KMS-11 (cell line): ENCODE measurements at regions not wholly inside any gene's neighbourhood (a gene's known extent, or its start where the extent isn't known, plus 50 kb on each side); places are given as distances from the start of the nearest gene placed in this dataset.

Experiments used
- H2AFZ ChIP-seq: fragments of 200-600 bp; sonication (generic); 2 replicates; pipeline ENCODE4 v1.6.1; 2016; ENCODE audit warnings: antibody characterized with exemption, mixed run types, low read depth
- H3K27ac ChIP-seq: fragments of 200-600 bp; sonication (generic); 2 replicates; pipeline ENCODE4 v1.6.1; 2016; ENCODE audit warnings: mild to moderate bottlenecking, mixed run types
- H3K27me3 ChIP-seq: fragments of 200-600 bp; sonication (generic); 2 replicates; pipeline ENCODE4 v1.6.1; 2017; ENCODE audit warnings: mild to moderate bottlenecking, low read depth, mixed run types, moderate library complexity; ENCODE audit not compliant: insufficient read depth
- H3K36me3 ChIP-seq: fragments of 200-600 bp; sonication (generic); 2 replicates; pipeline ENCODE4 v1.6.1; 2017; ENCODE audit warnings: mild to moderate bottlenecking, mixed run types; ENCODE audit not compliant: insufficient read depth
- H3K4me1 ChIP-seq: fragments of 200-600 bp; sonication (generic); 2 replicates; pipeline ENCODE4 v1.6.1; 2016; ENCODE audit warnings: mild to moderate bottlenecking, low read depth, mixed run types; ENCODE audit not compliant: poor library complexity, severe bottlenecking
- H3K4me2 ChIP-seq: fragments of 200-600 bp; sonication (generic); 2 replicates; pipeline ENCODE4 v1.7.0; 2016; ENCODE audit warnings: mild to moderate bottlenecking, mixed run types
- H3K4me3 ChIP-seq: fragments of 200-600 bp; sonication (generic); IDR thresholded peaks from 2 replicates; pipeline ENCODE4 v1.6.1; 2017; ENCODE audit warnings: low read depth, low read length, mixed read lengths; ENCODE audit not compliant: insufficient read depth
- H3K79me2 ChIP-seq: fragments of 200-600 bp; sonication (generic); 2 replicates; pipeline ENCODE4 v1.6.1; 2016; ENCODE audit warnings: low read depth, mixed run types; ENCODE audit not compliant: insufficient read depth
- H3K9ac ChIP-seq: fragments of 200-600 bp; sonication (generic); 2 replicates; pipeline ENCODE4 v1.6.1; 2016; ENCODE audit warnings: mild to moderate bottlenecking, mixed run types
- H4K20me1 ChIP-seq: fragments of 200-600 bp; sonication (generic); 2 replicates; pipeline ENCODE4 v1.6.1; 2016; ENCODE audit warnings: mild to moderate bottlenecking, mixed run types; ENCODE audit not compliant: insufficient read depth
- TF ChIP-seq, protein P1 (sequence below): fragments of 200-600 bp; sonication (generic); conservative IDR thresholded peaks from 2 replicates; pipeline ENCODE4 v1.6.1; 2017; ENCODE audit warnings: low read depth, mild to moderate bottlenecking, antibody characterized with exemption, low read length, moderate library complexity, mixed read lengths

DNA sequence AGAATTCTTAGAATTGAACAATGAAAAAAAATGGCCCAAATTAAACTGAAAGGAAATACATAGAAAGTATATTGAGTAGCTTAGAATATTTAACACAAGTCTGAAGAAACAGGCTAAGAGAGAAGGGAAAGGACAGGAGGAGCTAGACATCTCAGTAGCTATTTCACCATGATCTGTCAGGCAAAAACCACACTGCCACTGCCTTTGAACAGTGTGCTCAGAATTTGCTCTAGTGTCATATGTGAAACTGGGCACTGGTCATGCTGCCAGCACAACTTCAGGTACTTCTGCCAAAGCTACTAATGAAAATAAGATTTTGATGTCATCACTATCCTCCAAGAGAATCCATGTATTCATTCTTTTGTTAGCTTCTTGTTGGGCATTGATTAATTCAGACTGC, 1280.8 kb upstream of the PCDH20 start:
- H3K9ac ChIP-seq, result no peak overlapping the region
- H3K27ac ChIP-seq, result no peak overlapping the region
- no peaks in the 10 kb centered on the region for H3K27me3 ChIP-seq
- H3K4me1 ChIP-seq, result no peaks in the 10 kb centered on the region
- H2AFZ ChIP-seq, result no peak overlapping the region
- no peak overlapping the region for H3K4me2 ChIP-seq
- H3K79me2 ChIP-seq, result no peaks in the 10 kb centered on the region
- no peaks in the 10 kb centered on the region for H4K20me1 ChIP-seq
- no peaks in the 10 kb centered on the region for H3K36me3 ChIP-seq
- TF ChIP-seq, protein P1, sequence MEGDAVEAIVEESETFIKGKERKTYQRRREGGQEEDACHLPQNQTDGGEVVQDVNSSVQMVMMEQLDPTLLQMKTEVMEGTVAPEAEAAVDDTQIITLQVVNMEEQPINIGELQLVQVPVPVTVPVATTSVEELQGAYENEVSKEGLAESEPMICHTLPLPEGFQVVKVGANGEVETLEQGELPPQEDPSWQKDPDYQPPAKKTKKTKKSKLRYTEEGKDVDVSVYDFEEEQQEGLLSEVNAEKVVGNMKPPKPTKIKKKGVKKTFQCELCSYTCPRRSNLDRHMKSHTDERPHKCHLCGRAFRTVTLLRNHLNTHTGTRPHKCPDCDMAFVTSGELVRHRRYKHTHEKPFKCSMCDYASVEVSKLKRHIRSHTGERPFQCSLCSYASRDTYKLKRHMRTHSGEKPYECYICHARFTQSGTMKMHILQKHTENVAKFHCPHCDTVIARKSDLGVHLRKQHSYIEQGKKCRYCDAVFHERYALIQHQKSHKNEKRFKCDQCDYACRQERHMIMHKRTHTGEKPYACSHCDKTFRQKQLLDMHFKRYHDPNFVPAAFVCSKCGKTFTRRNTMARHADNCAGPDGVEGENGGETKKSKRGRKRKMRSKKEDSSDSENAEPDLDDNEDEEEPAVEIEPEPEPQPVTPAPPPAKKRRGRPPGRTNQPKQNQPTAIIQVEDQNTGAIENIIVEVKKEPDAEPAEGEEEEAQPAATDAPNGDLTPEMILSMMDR, result no peak
- no peak overlapping the region for H3K4me3 ChIP-seq

DNA sequence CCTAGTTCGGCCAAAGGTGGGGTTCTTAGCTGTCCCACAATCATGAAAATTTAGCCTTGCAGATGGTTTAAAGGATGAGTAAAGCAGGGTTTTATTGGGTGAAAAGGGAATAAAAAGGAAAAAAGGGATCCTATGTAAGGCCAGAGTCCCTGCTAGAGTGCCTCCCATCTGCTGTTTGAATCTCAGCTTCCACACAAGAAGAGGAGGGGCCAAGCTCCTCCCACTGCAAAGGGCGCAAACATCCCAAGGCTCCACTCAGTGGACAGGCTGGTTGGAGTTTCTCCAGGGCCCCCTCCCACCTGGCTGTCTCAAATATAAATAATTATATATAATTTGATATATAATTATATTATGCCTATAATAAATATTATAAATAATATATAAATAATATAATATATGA, 1272.1 kb upstream of the PCDH20 start:
- H3K36me3 ChIP-seq, result no peaks in the 10 kb centered on the region
- H3K4me3 ChIP-seq, result no peak overlapping the region
- no peaks in the 10 kb centered on the region for H3K4me1 ChIP-seq
- no peak overlapping the region for H3K4me2 ChIP-seq
- H3K27ac ChIP-seq, result no peak overlapping the region
- no peaks in the 10 kb centered on the region for H4K20me1 ChIP-seq
- no peak overlapping the region for H2AFZ ChIP-seq
- H3K79me2 ChIP-seq, result no peaks in the 10 kb centered on the region
- no peaks in the 10 kb centered on the region for H3K27me3 ChIP-seq
- H3K9ac ChIP-seq, result no peak overlapping the region
- TF ChIP-seq, protein P1, result no peak

- no peaks in the 10 kb centered on the region for H3K4me1 ChIP-seq
- no peaks in the 10 kb centered on the region for H3K79me2 ChIP-seq
- no peak overlapping the region for H2AFZ ChIP-seq
- H3K27me3 ChIP-seq, result no peaks in the 10 kb centered on the region
- H3K4me3 ChIP-seq, result no peak overlapping the region
- H3K4me2 ChIP-seq, result no peak overlapping the region
- TF ChIP-seq, protein P1, result no peak
- H3K36me3 ChIP-seq, result no peaks in the 10 kb centered on the region
- no peak overlapping the region for H3K9ac ChIP-seq
- no peaks in the 10 kb centered on the region for H4K20me1 ChIP-seq
- H3K27ac ChIP-seq, result no peak overlapping the region
Measured at GRCh38 chr13:62684359-62684758, 1268.7 kb upstream of the PCDH20 start.

GRCh38 chr13:62682788-62683187, 1267.1 kb upstream of the PCDH20 start:
- H3K27me3 ChIP-seq, result no peaks in the 10 kb centered on the region

More at GRCh38 chr13:62682788-62683187, 1267.1 kb upstream of the PCDH20 start:
- TF ChIP-seq, protein P1, result no peak
- Histone ChIP-seq H3K36me3 (no peaks in the 10 kb centered on the region), H3K4me2 (no peak overlapping the region), H3K27ac (no peak overlapping the region), H3K9ac (no peak overlapping the region), H2AFZ (no peak overlapping the region), H4K20me1 (no peaks in the 10 kb centered on the region), H3K79me2 (no peaks in the 10 kb centered on the region), H3K4me1 (no peaks in the 10 kb centered on the region), H3K4me3 (no peak overlapping the region)
